ENCODE measurements at regions not wholly inside any gene's neighbourhood (a gene's known extent, or its start where the extent isn't known, plus 50 kb on each side); places are given as distances from the start of the nearest gene placed in this dataset.
A peak's percentile ranks its signal among the peaks of the same experiment; 100 is the strongest.

- no peaks in the 10 kb centered on the region for H3K4me1 Mint-ChIP-seq
- H3K4me3 Mint-ChIP-seq, result no peak overlapping the region
- H3K27ac Mint-ChIP-seq, result no peak overlapping the region
- ATAC-seq (no peak), DNase-seq (no peak)
- no peaks in the 10 kb centered on the region for H3K27me3 Mint-ChIP-seq
- H3K9me3 Mint-ChIP-seq, result no peaks in the 10 kb centered on the region
Observed at GRCh38 chr3:7793786-7794185, 707.8 kb upstream of the LMCD1 start.

- ATAC-seq (no peak), DNase-seq (no peak)
- Mint-ChIP-seq H3K27ac (no peak overlapping the region), H3K27me3 (no peaks in the 10 kb centered on the region), H3K4me1 (no peaks in the 10 kb centered on the region), H3K4me3 (no peak overlapping the region), H3K9me3 (no peaks in the 10 kb centered on the region)
Observed at GRCh38 chr3:7798276-7798675, 703.3 kb upstream of the LMCD1 start.

- Mint-ChIP-seq H3K27me3 (no peaks in the 10 kb centered on the region), H3K4me1 (no peaks in the 10 kb centered on the region), H3K27ac (no peak overlapping the region), H3K9me3 (no peaks in the 10 kb centered on the region), H3K4me3 (no peak overlapping the region)
- DNase-seq, result no peak
- ATAC-seq, result no peak
Observed at GRCh38 chr3:7800006-7800780, 701.4 kb upstream of the LMCD1 start.

DNA sequence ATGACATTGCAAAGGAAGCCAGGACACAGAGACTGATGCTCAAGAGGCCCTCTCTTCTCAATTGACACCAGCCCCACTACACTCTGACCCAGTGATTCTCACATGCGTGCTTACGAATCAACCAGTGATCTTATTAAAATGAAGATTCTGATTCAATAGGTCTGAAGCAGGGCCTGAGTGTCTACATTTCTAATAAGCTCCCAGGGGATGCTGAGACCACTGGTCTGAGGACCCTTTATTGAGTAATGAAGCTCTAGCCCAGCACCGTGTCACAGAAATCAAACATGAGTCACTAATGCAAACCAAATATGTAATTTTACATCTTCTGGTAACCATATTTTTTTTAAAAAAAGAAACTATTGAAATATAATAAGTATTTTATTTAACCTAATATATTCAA is 689.1 kb upstream of the LMCD1 start:
- DNase-seq (no peak), ATAC-seq (no peak)
- Mint-ChIP-seq H3K4me1 (no peaks in the 10 kb centered on the region), H3K9me3 (peaks cover 0 to 21% of the 10 kb centered on the region in 2 donors), H3K4me3 (no peak overlapping the region), H3K27ac (no peak overlapping the region), H3K27me3 (no peaks in the 10 kb centered on the region)

GRCh38 chr3:7813365-7813764 is 688.3 kb upstream of the LMCD1 start:
- no peaks in the 10 kb centered on the region for H3K27me3 Mint-ChIP-seq
- H3K9me3 Mint-ChIP-seq, result peaks cover 0 to 21% of the 10 kb centered on the region in 2 donors
- no peak overlapping the region for H3K4me3 Mint-ChIP-seq
- no peaks in the 10 kb centered on the region for H3K4me1 Mint-ChIP-seq
- H3K27ac Mint-ChIP-seq, result no peak overlapping the region
- ATAC-seq (no peak), DNase-seq (no peak)

DNA sequence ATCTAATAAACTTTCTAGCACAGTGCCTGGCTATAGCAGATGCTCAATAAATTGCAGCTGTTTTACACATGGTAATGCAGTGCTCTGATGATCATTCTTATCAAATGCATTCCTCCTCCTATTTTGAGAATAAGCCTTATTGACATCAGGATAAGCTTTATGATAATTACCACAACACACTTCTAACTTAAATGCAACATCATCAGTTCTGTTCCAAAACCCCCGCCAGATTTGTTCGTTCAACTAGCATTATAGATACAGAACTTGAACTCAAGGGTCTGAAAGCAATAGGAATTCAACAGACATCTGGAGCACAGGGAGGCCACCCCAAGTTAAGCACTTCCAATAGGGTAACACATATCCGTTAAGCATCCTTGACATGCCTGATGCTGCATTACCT is 684.4 kb upstream of the LMCD1 start:
- ATAC-seq (no peak), DNase-seq (no peak)
- no peak overlapping the region for H3K4me3 Mint-ChIP-seq
- H3K9me3 Mint-ChIP-seq, result peaks cover 8 to 16% of the 10 kb centered on the region in 2 donors
- H3K4me1 Mint-ChIP-seq, result no peaks in the 10 kb centered on the region
- no peak overlapping the region for H3K27ac Mint-ChIP-seq
- no peaks in the 10 kb centered on the region for H3K27me3 Mint-ChIP-seq

GRCh38 chr3:7820969-7821368 is 680.7 kb upstream of the LMCD1 start:
- H3K9me3 Mint-ChIP-seq, result peaks cover 31 to 40% of the 10 kb centered on the region in 2 donors
- no peak overlapping the region for H3K27ac Mint-ChIP-seq
- H3K27me3 Mint-ChIP-seq, result no peaks in the 10 kb centered on the region
- DNase-seq (no peak), ATAC-seq (no peak)
- H3K4me1 Mint-ChIP-seq, result no peaks in the 10 kb centered on the region
- no peak overlapping the region for H3K4me3 Mint-ChIP-seq

- Mint-ChIP-seq H3K27me3 (no peaks in the 10 kb centered on the region), H3K9me3 (peaks cover 31 to 45% of the 10 kb centered on the region in 2 donors), H3K27ac (no peak overlapping the region), H3K4me1 (no peaks in the 10 kb centered on the region), H3K4me3 (no peak overlapping the region)
- no peak for DNase-seq
- ATAC-seq, result no peak
Observed at GRCh38 chr3:7821858-7822257, 679.8 kb upstream of the LMCD1 start.

DNA sequence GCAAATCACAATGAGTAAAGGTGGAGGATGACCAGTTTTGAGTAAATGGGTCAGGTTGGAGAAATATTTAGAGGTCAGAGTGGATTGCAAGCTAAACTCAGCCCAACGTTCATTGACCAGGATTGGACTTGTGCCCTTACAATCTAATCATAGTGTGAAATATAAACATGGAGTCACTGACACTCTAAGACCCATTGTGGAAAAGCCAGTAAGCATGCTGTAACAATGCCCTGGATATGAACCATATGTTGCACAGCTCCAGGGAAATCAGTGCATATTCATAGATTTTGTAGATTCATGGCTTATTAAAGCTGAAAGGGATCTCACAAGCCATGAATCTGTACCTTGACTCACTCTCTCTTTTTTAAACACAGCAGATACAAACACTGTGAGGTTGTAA is 660.2 kb upstream of the LMCD1 start:
- DNase-seq (no peak), ATAC-seq (no peak)
- H3K27me3 Mint-ChIP-seq, result no peaks in the 10 kb centered on the region
- no peaks in the 10 kb centered on the region for H3K4me1 Mint-ChIP-seq
- H3K9me3 Mint-ChIP-seq, result no peaks in the 10 kb centered on the region
- no peak overlapping the region for H3K4me3 Mint-ChIP-seq
- H3K27ac Mint-ChIP-seq, result no peak overlapping the region

- Mint-ChIP-seq H3K27ac (no peak overlapping the region), H3K4me1 (no peaks in the 10 kb centered on the region), H3K4me3 (no peak overlapping the region), H3K27me3 (no peaks in the 10 kb centered on the region), H3K9me3 (no peaks in the 10 kb centered on the region)
- DNase-seq (no peak), ATAC-seq (no peak)
Observed at GRCh38 chr3:7843441-7843840, 658.2 kb upstream of the LMCD1 start.

DNA sequence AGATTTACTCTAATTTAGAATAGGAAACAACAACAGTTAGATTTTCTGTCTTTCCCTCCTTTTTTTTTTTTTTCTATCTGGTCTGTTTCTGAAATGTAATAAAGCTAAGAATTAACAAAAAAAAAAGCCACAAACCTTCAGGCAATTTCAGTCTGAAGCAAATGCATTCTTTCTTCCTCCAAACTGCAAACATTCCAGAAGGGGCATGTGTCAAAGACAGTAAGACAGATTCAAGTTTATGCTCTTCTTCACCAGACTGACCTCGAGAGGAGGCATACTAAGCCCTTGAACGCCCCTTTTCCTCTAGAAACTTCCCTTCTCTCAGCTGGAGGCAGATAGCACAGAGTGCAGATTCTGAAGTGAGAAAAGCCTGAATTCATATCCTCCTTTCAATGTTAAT is 654.6 kb upstream of the LMCD1 start:
- no peaks in the 10 kb centered on the region for H3K27me3 Mint-ChIP-seq
- H3K4me3 Mint-ChIP-seq, result no peak overlapping the region
- no peaks in the 10 kb centered on the region for H3K9me3 Mint-ChIP-seq
- no peak overlapping the region for H3K27ac Mint-ChIP-seq
- H3K4me1 Mint-ChIP-seq, result no peaks in the 10 kb centered on the region
- ATAC-seq (no peak), DNase-seq (no peak)

DNA sequence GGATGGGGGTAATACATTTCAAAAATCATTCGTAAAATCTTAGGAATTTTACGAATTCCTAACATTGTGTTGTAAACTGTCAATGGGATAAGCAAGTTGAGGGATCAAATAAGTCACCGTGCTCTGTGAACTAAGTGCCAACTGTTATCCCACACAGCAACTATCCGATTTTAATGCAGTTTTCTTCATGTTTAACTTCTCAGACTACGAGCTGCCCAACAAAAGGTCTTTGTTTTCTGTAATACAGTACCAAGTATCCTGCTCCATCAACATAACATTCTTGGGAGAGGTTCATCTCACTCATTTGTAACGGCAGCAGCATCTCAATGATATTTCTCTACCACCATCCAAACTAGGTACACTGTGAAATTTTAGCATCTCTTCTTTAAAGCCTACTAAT is 654.1 kb upstream of the LMCD1 start:
- no peaks in the 10 kb centered on the region for H3K9me3 Mint-ChIP-seq
- H3K4me1 Mint-ChIP-seq, result no peaks in the 10 kb centered on the region

GRCh38 chr3:7854266-7854665 is 647.4 kb upstream of the LMCD1 start:
- Mint-ChIP-seq H3K4me1 (peaks cover 6% of the 10 kb centered on the region), H3K27ac (no peak overlapping the region), H3K27me3 (no peaks in the 10 kb centered on the region), H3K4me3 (no peak overlapping the region), H3K9me3 (peaks cover 5 to 6% of the 10 kb centered on the region in 2 donors)
- no peak for DNase-seq
- no peak for ATAC-seq

More for the DNA sequence above, 654.1 kb upstream of the LMCD1 start:
- Mint-ChIP-seq H3K4me3 (no peak overlapping the region), H3K27ac (no peak overlapping the region), H3K27me3 (no peaks in the 10 kb centered on the region)
- ATAC-seq (no peak), DNase-seq (no peak)

DNA sequence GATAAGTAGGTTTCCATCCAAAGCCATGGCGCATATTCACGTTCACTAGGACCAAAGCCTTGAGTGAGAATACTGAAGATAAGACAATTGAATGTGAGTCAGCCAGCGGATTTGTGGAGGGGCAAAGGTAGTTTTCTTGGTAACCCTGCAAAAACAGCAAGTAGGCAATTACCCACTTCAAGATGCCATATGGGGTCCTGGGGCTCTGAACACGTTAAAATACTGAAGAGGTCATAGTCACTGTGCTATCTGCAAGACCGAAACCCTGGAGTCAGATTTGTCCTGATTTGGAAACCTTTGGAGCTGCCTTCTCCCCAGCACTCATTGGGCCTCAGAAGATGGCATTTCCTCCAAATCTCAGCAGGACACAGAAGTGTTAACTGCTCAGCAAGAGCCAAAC is 646.9 kb upstream of the LMCD1 start:
- Mint-ChIP-seq H3K9me3 (peaks cover 5 to 6% of the 10 kb centered on the region in 2 donors), H3K4me1 (peaks cover 6% of the 10 kb centered on the region), H3K27me3 (no peaks in the 10 kb centered on the region), H3K27ac (no peak overlapping the region), H3K4me3 (no peak overlapping the region)
- no peak for ATAC-seq
- DNase-seq, result no peak

DNA sequence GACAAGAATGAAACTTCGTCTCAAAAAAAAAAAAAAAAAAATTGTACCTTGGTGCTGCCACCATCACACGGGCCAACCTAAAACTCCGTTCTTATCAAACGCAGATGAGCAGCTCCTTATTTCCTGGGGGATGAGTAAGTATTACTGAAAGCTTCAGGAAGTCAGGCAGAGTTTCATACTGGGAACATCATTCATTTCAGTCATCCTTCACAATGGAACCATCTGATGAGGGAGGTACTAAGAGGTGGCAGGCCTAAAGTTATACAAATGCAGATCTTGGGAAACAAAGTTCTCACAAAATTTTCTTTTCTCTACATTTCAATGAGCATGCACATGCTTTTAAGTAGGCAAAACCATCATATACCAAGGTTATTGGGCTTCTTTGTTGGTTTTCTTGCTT is 636.0 kb upstream of the LMCD1 start:
- no peak for DNase-seq

GRCh38 chr3:7867587-7867986 is 634.0 kb upstream of the LMCD1 start:
- Mint-ChIP-seq H3K27ac (peak overlapping the region in 1 of 2 donors; percentile 87), H3K4me1 (no peaks in the 10 kb centered on the region), H3K9me3 (peaks cover 0 to 9% of the 10 kb centered on the region in 2 donors), H3K27me3 (no peaks in the 10 kb centered on the region), H3K4me3 (peak overlapping the region in 1 of 2 donors; percentile 18)
- DNase-seq (no peak), ATAC-seq (no peak)

More for the DNA sequence above, 636.0 kb upstream of the LMCD1 start:
- Mint-ChIP-seq H3K27ac (no peak overlapping the region), H3K4me1 (no peaks in the 10 kb centered on the region), H3K9me3 (peaks cover 0 to 8% of the 10 kb centered on the region in 2 donors), H3K4me3 (no peak overlapping the region), H3K27me3 (no peaks in the 10 kb centered on the region)
- ATAC-seq, result no peak

DNA sequence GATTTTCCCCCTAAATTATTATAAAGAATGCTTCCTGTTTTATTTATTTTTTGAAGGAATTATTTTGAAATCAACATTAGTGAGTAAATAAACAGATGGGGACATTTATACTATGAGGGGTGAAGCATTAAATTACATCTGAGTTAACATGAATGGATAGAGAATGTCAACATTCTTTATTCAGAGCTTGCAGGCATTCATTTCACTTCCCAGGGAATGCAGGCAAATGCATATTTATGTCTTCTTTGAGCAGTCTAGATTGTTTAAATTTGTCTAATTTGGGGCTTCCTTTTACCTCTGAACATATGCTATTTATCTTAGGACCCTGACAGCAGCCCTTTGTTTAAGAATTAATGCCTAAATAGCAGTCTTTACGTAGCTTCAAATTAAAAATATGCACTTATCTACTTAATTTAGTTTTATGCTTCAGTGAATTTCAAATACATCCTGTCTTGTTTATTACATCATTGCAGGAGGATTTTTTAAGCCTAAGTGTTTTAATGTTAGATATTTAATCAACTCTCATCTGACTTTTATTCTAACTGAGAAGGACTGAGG is 630.5 kb upstream of the LMCD1 start:
- H3K4me3 Mint-ChIP-seq, result no peak overlapping the region
- no peak for DNase-seq
- no peak for ATAC-seq

More for the DNA sequence above, 630.5 kb upstream of the LMCD1 start:
- H3K27me3 Mint-ChIP-seq, result no peaks in the 10 kb centered on the region
- peaks cover 8 to 11% of the 10 kb centered on the region in 2 donors for H3K9me3 Mint-ChIP-seq
- H3K4me1 Mint-ChIP-seq, result no peaks in the 10 kb centered on the region
- H3K27ac Mint-ChIP-seq, result no peak overlapping the region
